GM12873 (cell line): ENCODE measurements at regions not wholly inside any gene's neighbourhood (a gene's known extent, or its start where the extent isn't known, plus 50 kb on each side); places are given as distances from the start of the nearest gene placed in this dataset.

Source experiments
- CTCF ChIP-seq: IDR thresholded peaks from 2 replicates; pipeline ENCODE4 v1.5.1; 2012; ENCODE audit warnings: low read depth, mild to moderate bottlenecking, moderate library complexity, low read length, control low read depth; ENCODE audit not compliant: insufficient read depth; ENCODE audit errors: missing control alignments

GRCh38 chr3:118618247-118619040, 416.2 kb downstream of the IGSF11 start:
- no peak for TF ChIP-seq CTCF

GRCh38 chr3:118626453-118626852, 408.2 kb downstream of the IGSF11 start:
- no peak for TF ChIP-seq CTCF

- peak; percentile 95 for TF ChIP-seq CTCF
Observed at GRCh38 chr3:118628704-118629341, 405.8 kb downstream of the IGSF11 start.

GRCh38 chr3:118629821-118630220, 404.8 kb downstream of the IGSF11 start:
- no peak for TF ChIP-seq CTCF

- no peak for TF ChIP-seq CTCF
Observed at GRCh38 chr3:118635711-118636110, 398.9 kb downstream of the IGSF11 start.

- peak; percentile 32 for TF ChIP-seq CTCF
Observed at GRCh38 chr3:118636841-118637240, 397.8 kb downstream of the IGSF11 start.

- TF ChIP-seq CTCF: no peak
Observed at GRCh38 chr3:118637846-118638245, 396.8 kb downstream of the IGSF11 start.
